H4 (cell line): ENCODE measurements at regions not wholly inside any gene's neighbourhood (a gene's known extent, or its start where the extent isn't known, plus 50 kb on each side); places are given as distances from the start of the nearest gene placed in this dataset.

ENCODE experiments used
- DNase-seq: peaks from one replicate; pipeline ENCODE4 v3.0.0-alpha.2; 2015; ENCODE audit warnings: low spot score

GRCh38 chr12:107891967-107892366, 117.5 kb downstream of the ASCL4 start:
- DNase-seq = peak; percentile 12

GRCh38 chr12:107894589-107894988, 120.1 kb downstream of the ASCL4 start:
- no peak for DNase-seq

GRCh38 chr12:107895966-107896365, 121.5 kb downstream of the ASCL4 start:
- no peak for DNase-seq

GRCh38 chr12:107900588-107900987, 126.1 kb downstream of the ASCL4 start:
- no peak for DNase-seq

GRCh38 chr12:107903341-107904061, 129.0 kb downstream of the ASCL4 start:
- no peak for DNase-seq

- no peak for DNase-seq
These were observed 132.2 kb downstream of the ASCL4 start for GRCh38 chr12:107906707-107907106.

- DNase-seq = peak; percentile 72
These were observed 138.0 kb downstream of the ASCL4 start for GRCh38 chr12:107912421-107913004.

- no peak for DNase-seq
These were observed 140.0 kb downstream of the ASCL4 start for GRCh38 chr12:107914460-107914977.

- peak; percentile 47 for DNase-seq
These were observed 143.7 kb downstream of the ASCL4 start for GRCh38 chr12:107917912-107918800.

- DNase-seq = no peak
These were observed 146.6 kb downstream of the ASCL4 start for GRCh38 chr12:107921062-107921461.

- DNase-seq = no peak
These were observed 150.6 kb downstream of the ASCL4 start for GRCh38 chr12:107925125-107925524.

- DNase-seq = peak; percentile 69
These were observed 154.9 kb downstream of the ASCL4 start for GRCh38 chr12:107929436-107929835.

GRCh38 chr12:107931761-107932160, 157.3 kb downstream of the ASCL4 start:
- DNase-seq = no peak

- no peak for DNase-seq
These were observed 163.9 kb downstream of the ASCL4 start for GRCh38 chr12:107938446-107938845.

- no peak for DNase-seq
These were observed 174.0 kb downstream of the ASCL4 start for GRCh38 chr12:107948391-107948945.

GRCh38 chr12:107951024-107951423, 176.5 kb downstream of the ASCL4 start:
- no peak for DNase-seq

GRCh38 chr12:107955966-107956643, 173.0 kb upstream of the WSCD2 start:
- DNase-seq = no peak

- no peak for DNase-seq
These were observed 171.6 kb upstream of the WSCD2 start for GRCh38 chr12:107957459-107957858.

- no peak for DNase-seq
These were observed 165.5 kb upstream of the WSCD2 start for GRCh38 chr12:107963635-107964034.

GRCh38 chr12:107967170-107967569, 161.9 kb upstream of the WSCD2 start:
- peak; percentile 65 for DNase-seq

GRCh38 chr12:107973950-107974349, 155.1 kb upstream of the WSCD2 start:
- no peak for DNase-seq
